ENCODE measurements at regions not wholly inside any gene's neighbourhood (a gene's known extent, or its start where the extent isn't known, plus 50 kb on each side); places are given as distances from the start of the nearest gene placed in this dataset.

DNA sequence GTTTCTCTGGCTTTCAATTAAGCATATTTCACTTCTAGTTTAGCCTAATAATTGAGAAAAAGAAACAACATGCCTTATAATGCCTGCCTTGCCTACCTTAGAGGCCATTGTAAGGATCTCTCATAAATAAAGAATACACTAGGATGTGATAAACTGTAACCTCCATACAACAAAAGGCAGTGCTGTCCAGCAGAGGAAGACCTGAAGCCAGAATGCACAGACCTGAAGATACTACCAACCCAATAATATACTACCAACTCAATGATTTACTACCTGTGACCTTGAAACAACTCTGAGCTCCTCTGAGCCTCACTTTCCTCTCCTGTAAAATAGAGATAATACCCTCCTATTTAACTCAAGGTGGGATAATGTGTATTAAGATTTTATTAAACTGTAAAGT is 361.3 kb downstream of the TTLL7 start:
- no peaks in the 10 kb centered on the region for H3K36me3 ChIP-seq
- H4K20me1 ChIP-seq (ENCODE audit: low read depth), result no peaks in the 10 kb centered on the region
- no peaks in the 10 kb centered on the region for H3K9me3 ChIP-seq (ENCODE audit: low read depth)
- DNase-seq (ENCODE audit: low spot score), result no peak
- H3K27me3 ChIP-seq, result no peaks in the 10 kb centered on the region
- H3K27ac ChIP-seq, result no peak overlapping the region
- Mint-ChIP-seq H3K27me3 (ENCODE audit: insufficient read depth, low read depth) (peaks cover 10% of the 10 kb centered on the region), H3K4me3 (no peak overlapping the region), H3K36me3 (no peaks in the 10 kb centered on the region), H3K4me1 (peaks cover 20% of the 10 kb centered on the region), H3K27ac (no peak overlapping the region), H3K9me3 (no peaks in the 10 kb centered on the region)
- no peak overlapping the region for H3K4me2 ChIP-seq
- no peak overlapping the region for H2AFZ ChIP-seq (replicated peaks)
- H3K4me1 ChIP-seq, result peaks cover 26% of the 10 kb centered on the region
- no peak overlapping the region for H3K9ac ChIP-seq
- H3K79me2 ChIP-seq (ENCODE audit: low read depth), result no peaks in the 10 kb centered on the region
- H3K4me3 ChIP-seq, result no peak overlapping the region
- H3F3A ChIP-seq (ENCODE audit: low read depth), result no peaks in the 10 kb centered on the region
- no peak for TF ChIP-seq EZH2 (IDR thresholded peaks at IDR 0.05)

DNA sequence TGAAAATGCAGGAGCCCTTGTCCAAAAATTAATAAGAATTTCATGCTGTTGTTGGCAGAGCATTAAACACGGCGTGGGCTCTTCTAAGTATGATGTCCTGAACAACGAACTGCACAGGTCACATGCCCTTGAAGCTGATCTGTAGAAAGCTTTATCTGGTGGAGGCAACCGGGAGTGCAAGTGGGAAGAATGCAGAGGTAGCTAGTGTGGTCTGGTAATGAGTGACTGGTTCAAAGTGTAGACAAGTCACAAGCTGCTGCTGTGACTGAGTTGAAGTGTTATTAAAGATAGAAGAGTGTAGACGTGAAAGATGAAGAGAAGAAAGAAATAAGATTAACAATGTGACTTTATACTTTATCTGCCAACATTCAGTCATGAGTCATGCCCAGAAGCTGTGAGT is 361.9 kb downstream of the TTLL7 start:
- Histone ChIP-seq H3F3A (ENCODE audit: low read depth) (no peaks in the 10 kb centered on the region), H3K4me1 (peaks cover 26% of the 10 kb centered on the region), H3K9ac (no peak overlapping the region), H3K4me3 (no peak overlapping the region), H3K79me2 (ENCODE audit: low read depth) (no peaks in the 10 kb centered on the region), H3K27me3 (no peaks in the 10 kb centered on the region), H4K20me1 (ENCODE audit: low read depth) (no peaks in the 10 kb centered on the region), H2AFZ (replicated peaks) (no peak overlapping the region), H3K9me3 (ENCODE audit: low read depth) (no peaks in the 10 kb centered on the region), H3K36me3 (no peaks in the 10 kb centered on the region), H3K27ac (no peak overlapping the region), H3K4me2 (no peak overlapping the region)
- no peaks in the 10 kb centered on the region for H3K36me3 Mint-ChIP-seq
- no peak overlapping the region for H3K4me3 Mint-ChIP-seq
- no peak overlapping the region for H3K27ac Mint-ChIP-seq
- no peak for TF ChIP-seq EZH2 (IDR thresholded peaks at IDR 0.05)
- TF ChIP-seq, protein P1, sequence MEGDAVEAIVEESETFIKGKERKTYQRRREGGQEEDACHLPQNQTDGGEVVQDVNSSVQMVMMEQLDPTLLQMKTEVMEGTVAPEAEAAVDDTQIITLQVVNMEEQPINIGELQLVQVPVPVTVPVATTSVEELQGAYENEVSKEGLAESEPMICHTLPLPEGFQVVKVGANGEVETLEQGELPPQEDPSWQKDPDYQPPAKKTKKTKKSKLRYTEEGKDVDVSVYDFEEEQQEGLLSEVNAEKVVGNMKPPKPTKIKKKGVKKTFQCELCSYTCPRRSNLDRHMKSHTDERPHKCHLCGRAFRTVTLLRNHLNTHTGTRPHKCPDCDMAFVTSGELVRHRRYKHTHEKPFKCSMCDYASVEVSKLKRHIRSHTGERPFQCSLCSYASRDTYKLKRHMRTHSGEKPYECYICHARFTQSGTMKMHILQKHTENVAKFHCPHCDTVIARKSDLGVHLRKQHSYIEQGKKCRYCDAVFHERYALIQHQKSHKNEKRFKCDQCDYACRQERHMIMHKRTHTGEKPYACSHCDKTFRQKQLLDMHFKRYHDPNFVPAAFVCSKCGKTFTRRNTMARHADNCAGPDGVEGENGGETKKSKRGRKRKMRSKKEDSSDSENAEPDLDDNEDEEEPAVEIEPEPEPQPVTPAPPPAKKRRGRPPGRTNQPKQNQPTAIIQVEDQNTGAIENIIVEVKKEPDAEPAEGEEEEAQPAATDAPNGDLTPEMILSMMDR (IDR thresholded peaks at IDR 0.05), result no peak
- H3K4me1 Mint-ChIP-seq, result peaks cover 18% of the 10 kb centered on the region
- no peaks in the 10 kb centered on the region for H3K9me3 Mint-ChIP-seq
- H3K27me3 Mint-ChIP-seq (ENCODE audit: insufficient read depth, low read depth), result peaks cover 10% of the 10 kb centered on the region
- no peak for DNase-seq (ENCODE audit: low spot score)

DNA sequence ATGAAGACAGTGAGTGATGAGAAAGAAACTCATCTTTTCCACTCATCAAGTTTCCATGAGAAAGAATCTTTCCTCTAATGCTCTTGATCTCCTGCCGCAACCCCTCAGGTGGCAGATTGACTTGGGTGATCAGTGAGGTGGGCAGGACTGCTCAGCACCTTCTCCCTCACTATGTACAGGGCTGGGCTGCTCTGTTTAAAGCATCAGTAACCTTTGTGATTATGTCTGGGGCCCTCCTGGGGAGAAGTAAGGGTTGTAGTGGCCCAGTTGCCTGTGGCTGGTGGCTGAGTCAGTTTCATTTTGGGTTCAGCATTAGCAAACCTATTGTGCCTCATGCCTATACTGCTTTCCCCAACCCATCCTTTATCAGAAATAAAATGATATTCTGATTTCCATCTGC is 366.0 kb downstream of the TTLL7 start:
- no peak for TF ChIP-seq EZH2phosphoT487 (IDR thresholded peaks at IDR 0.05)
- TF ChIP-seq, protein P1 (IDR thresholded peaks at IDR 0.05), result no peak
- TF ChIP-seq EZH2 (IDR thresholded peaks at IDR 0.05), result no peak
- Histone ChIP-seq H3F3A (ENCODE audit: low read depth) (no peaks in the 10 kb centered on the region), H3K9ac (no peak overlapping the region), H3K4me2 (no peak overlapping the region), H3K9me3 (ENCODE audit: low read depth) (no peaks in the 10 kb centered on the region), H3K4me1 (no peaks in the 10 kb centered on the region), H4K20me1 (ENCODE audit: low read depth) (no peaks in the 10 kb centered on the region), H3K27ac (no peak overlapping the region), H2AFZ (replicated peaks) (no peak overlapping the region), H3K79me2 (ENCODE audit: low read depth) (no peaks in the 10 kb centered on the region), H3K36me3 (no peaks in the 10 kb centered on the region), H3K27me3 (no peaks in the 10 kb centered on the region), H3K4me3 (no peak overlapping the region)
- H3K4me3 Mint-ChIP-seq, result no peak overlapping the region
- H3K9me3 Mint-ChIP-seq, result peaks cover 6% of the 10 kb centered on the region
- H3K27ac Mint-ChIP-seq, result no peak overlapping the region
- H3K4me1 Mint-ChIP-seq, result no peaks in the 10 kb centered on the region
- no peak for DNase-seq (ENCODE audit: low spot score)
- no peaks in the 10 kb centered on the region for H3K36me3 Mint-ChIP-seq
- peaks cover 7% of the 10 kb centered on the region for H3K27me3 Mint-ChIP-seq (ENCODE audit: insufficient read depth, low read depth)

DNA sequence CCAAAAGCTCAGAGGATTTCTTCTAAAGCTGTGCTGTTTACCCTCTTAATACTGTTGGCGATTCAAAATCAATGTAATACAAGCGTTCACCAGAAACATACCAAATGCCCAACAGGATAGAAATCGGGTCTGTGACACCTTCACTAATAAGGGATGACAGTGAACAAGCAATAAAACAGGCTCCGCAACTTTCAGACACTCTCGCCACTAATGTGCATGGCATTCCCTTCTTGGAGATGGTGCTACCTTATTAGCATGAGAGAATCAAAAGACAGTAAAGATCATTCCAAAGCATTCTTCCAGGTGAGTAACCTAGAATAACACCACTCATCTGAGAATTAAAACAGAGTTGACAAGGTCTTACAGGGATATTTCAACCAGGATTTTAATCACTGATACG is 367.1 kb downstream of the TTLL7 start:
- Mint-ChIP-seq H3K4me3 (no peak overlapping the region), H3K27ac (no peak overlapping the region), H3K27me3 (ENCODE audit: insufficient read depth, low read depth) (peaks cover 12% of the 10 kb centered on the region), H3K4me1 (peaks cover 6% of the 10 kb centered on the region), H3K36me3 (no peaks in the 10 kb centered on the region), H3K9me3 (peaks cover 6% of the 10 kb centered on the region)
- Histone ChIP-seq H3K79me2 (ENCODE audit: low read depth) (no peaks in the 10 kb centered on the region), H3F3A (ENCODE audit: low read depth) (no peaks in the 10 kb centered on the region), H3K4me1 (peaks cover 3% of the 10 kb centered on the region), H2AFZ (replicated peaks) (no peak overlapping the region), H3K9ac (no peak overlapping the region), H3K9me3 (ENCODE audit: low read depth) (no peaks in the 10 kb centered on the region), H3K36me3 (no peaks in the 10 kb centered on the region), H3K27me3 (no peaks in the 10 kb centered on the region), H3K27ac (no peak overlapping the region), H4K20me1 (ENCODE audit: low read depth) (no peaks in the 10 kb centered on the region), H3K4me3 (no peak overlapping the region), H3K4me2 (no peak overlapping the region)
- no peak for DNase-seq (ENCODE audit: low spot score)
- TF ChIP-seq EZH2 (IDR thresholded peaks at IDR 0.05) (no peak), EZH2phosphoT487 (IDR thresholded peaks at IDR 0.05) (no peak)
- TF ChIP-seq, protein P1 (IDR thresholded peaks at IDR 0.05), result no peak
